Activated CD4-positive, alpha-beta T cell treated with anti-CD3 and anti-CD28 coated beads for 36 hours (primary cell): ENCODE measurements at regions not wholly inside any gene's neighbourhood (a gene's known extent, or its start where the extent isn't known, plus 50 kb on each side); places are given as distances from the start of the nearest gene placed in this dataset.

ENCODE experiments used
- ATAC-seq: fragments of 200-7000 bp; cut with Tn5 transposase; one replicate; pipeline ENCODE4 v1.10.0; 2021; ENCODE audit warnings: mild to moderate bottlenecking, moderate library complexity
- CTCF ChIA-PET: fragments of 350-600 bp; sonication (Branson Sonifier 250); formaldehyde crosslinking; loops from one replicate; lab custom pipeline; 2021; ENCODE audit warnings: antibody characterized with exemption; lab: Charles Lee
- POLR2A ChIA-PET: fragments of 350-600 bp; sonication (Branson Sonifier 250); formaldehyde crosslinking; loops from one replicate; lab custom pipeline; 2021; ENCODE audit warnings: antibody characterized with exemption, inconsistent platforms; lab: Charles Lee
- DNase-seq: peaks from one replicate; pipeline ENCODE4 v3.0.0-alpha.2; 2020
- H3K27ac Mint-ChIP-seq: one replicate; pipeline ENCODE4 v1.8.0; 2021; ENCODE audit warnings: mixed read lengths
- H3K27me3 Mint-ChIP-seq: one replicate; pipeline ENCODE4 v1.8.0; 2021; ENCODE audit warnings: mixed read lengths
- H3K36me3 Mint-ChIP-seq: one replicate; pipeline ENCODE4 v1.8.0; 2021; ENCODE audit warnings: low read depth, mixed read lengths
- H3K4me1 Mint-ChIP-seq: one replicate; pipeline ENCODE4 v1.8.0; 2021; ENCODE audit warnings: mixed read lengths
- H3K4me3 Mint-ChIP-seq: one replicate; pipeline ENCODE4 v1.8.0; 2021; ENCODE audit warnings: mild to moderate bottlenecking, moderate library complexity, mixed read lengths
- H3K9me3 Mint-ChIP-seq: one replicate; pipeline ENCODE4 v1.8.0; 2021; ENCODE audit warnings: low read depth, mixed read lengths
- intact Hi-C, 2 experiments: fragments of 100-400 bp; cut with DNase I in 1 of 2; cut with micrococcal nuclease in 1 of 2; formaldehyde crosslinking; loops; one replicate each; pipeline versions ENCODE4 v1.14.2 to v1.15.1; 2022 to 2024; cut with DNase I, micrococcal nuclease

GRCh38 chr4:24116107-24116506 is 226.3 kb upstream of the PPARGC1A start:
- ATAC-seq, result no peak
- Mint-ChIP-seq H3K9me3 (peaks cover 5% of the 10 kb centered on the region), H3K4me1 (no peaks in the 10 kb centered on the region), H3K36me3 (no peaks in the 10 kb centered on the region), H3K27me3 (no peaks in the 10 kb centered on the region), H3K27ac (no peak overlapping the region), H3K4me3 (no peak overlapping the region)
- no peak for DNase-seq
- POLR2A ChIA-PET, result no interaction called here
- intact Hi-C loops, result no loop called here
- CTCF ChIA-PET, result no interaction called here

- no peaks in the 10 kb centered on the region for H3K4me1 Mint-ChIP-seq
- no peak overlapping the region for H3K27ac Mint-ChIP-seq
- DNase-seq (no peak), ATAC-seq (no peak)
- POLR2A ChIA-PET, result no interaction called here
- H3K36me3 Mint-ChIP-seq, result no peaks in the 10 kb centered on the region
- H3K4me3 Mint-ChIP-seq, result no peak overlapping the region
- CTCF ChIA-PET, result no interaction called here
- no peaks in the 10 kb centered on the region for H3K27me3 Mint-ChIP-seq
- H3K9me3 Mint-ChIP-seq, result peaks cover 5% of the 10 kb centered on the region
- intact Hi-C loops, result no loop called here
These were observed 225.2 kb upstream of the PPARGC1A start for GRCh38 chr4:24114919-24115500.

- ATAC-seq, result no peak
- POLR2A ChIA-PET, result no interaction called here
- CTCF ChIA-PET, result no interaction called here
- Mint-ChIP-seq H3K27me3 (no peaks in the 10 kb centered on the region), H3K4me1 (no peaks in the 10 kb centered on the region), H3K9me3 (peaks cover 5% of the 10 kb centered on the region), H3K27ac (no peak overlapping the region), H3K4me3 (no peak overlapping the region), H3K36me3 (no peaks in the 10 kb centered on the region)
- no peak for DNase-seq
- intact Hi-C loops, result no loop called here
These were observed 224.6 kb upstream of the PPARGC1A start for GRCh38 chr4:24114444-24114843.

GRCh38 chr4:24112466-24112865 is 222.6 kb upstream of the PPARGC1A start:
- ATAC-seq, result no peak
- intact Hi-C loops, result no loop called here
- Mint-ChIP-seq H3K36me3 (no peaks in the 10 kb centered on the region), H3K27ac (no peak overlapping the region), H3K4me3 (no peak overlapping the region), H3K27me3 (no peaks in the 10 kb centered on the region), H3K4me1 (no peaks in the 10 kb centered on the region), H3K9me3 (peaks cover 7% of the 10 kb centered on the region)
- ChIA-PET POLR2A (no interaction called here), CTCF (interaction anchor here (0.6 kb wide), 1 partner anchor 174 kb away, joined by 3 read pairs; no protein-coding TSS in a partner anchor)
- DNase-seq, result no peak

GRCh38 chr4:24108567-24108966 is 218.7 kb upstream of the PPARGC1A start:
- intact Hi-C loops, result no loop called here
- Mint-ChIP-seq H3K27ac (no peak overlapping the region), H3K4me3 (no peak overlapping the region), H3K36me3 (no peaks in the 10 kb centered on the region), H3K9me3 (peaks cover 6% of the 10 kb centered on the region), H3K4me1 (no peaks in the 10 kb centered on the region), H3K27me3 (no peaks in the 10 kb centered on the region)
- CTCF ChIA-PET, result no interaction called here
- DNase-seq (no peak), ATAC-seq (no peak)
- POLR2A ChIA-PET, result no interaction called here

- CTCF ChIA-PET, result no interaction called here
- Mint-ChIP-seq H3K4me1 (no peaks in the 10 kb centered on the region), H3K27ac (no peak overlapping the region), H3K9me3 (peaks cover 4% of the 10 kb centered on the region), H3K36me3 (no peaks in the 10 kb centered on the region), H3K4me3 (no peak overlapping the region), H3K27me3 (no peaks in the 10 kb centered on the region)
- DNase-seq (no peak), ATAC-seq (no peak)
- POLR2A ChIA-PET, result no interaction called here
- intact Hi-C loops, result no loop called here
These were observed 215.6 kb upstream of the PPARGC1A start for GRCh38 chr4:24105327-24106038.

- DNase-seq, result no peak
- no peak for ATAC-seq
- no peaks in the 10 kb centered on the region for H3K27me3 Mint-ChIP-seq
- H3K27ac Mint-ChIP-seq, result no peak overlapping the region
- H3K9me3 Mint-ChIP-seq, result peaks cover 4% of the 10 kb centered on the region
- H3K4me3 Mint-ChIP-seq, result no peak overlapping the region
- no peaks in the 10 kb centered on the region for H3K4me1 Mint-ChIP-seq
- intact Hi-C loops, result no loop called here
- ChIA-PET CTCF (no interaction called here), POLR2A (no interaction called here)
- H3K36me3 Mint-ChIP-seq, result no peaks in the 10 kb centered on the region
These were observed 214.3 kb upstream of the PPARGC1A start for GRCh38 chr4:24104158-24104565.

- peaks cover 3% of the 10 kb centered on the region for H3K9me3 Mint-ChIP-seq
- H3K27me3 Mint-ChIP-seq, result no peaks in the 10 kb centered on the region
- no peak for ATAC-seq
- CTCF ChIA-PET, result no interaction called here
- DNase-seq, result no peak
- no peaks in the 10 kb centered on the region for H3K36me3 Mint-ChIP-seq
- intact Hi-C loops, result no loop called here
- H3K27ac Mint-ChIP-seq, result no peak overlapping the region
- no peak overlapping the region for H3K4me3 Mint-ChIP-seq
- POLR2A ChIA-PET, result no interaction called here
- H3K4me1 Mint-ChIP-seq, result no peaks in the 10 kb centered on the region
These were observed 213.7 kb upstream of the PPARGC1A start for GRCh38 chr4:24103434-24104157.

GRCh38 chr4:24102621-24103020 is 212.8 kb upstream of the PPARGC1A start:
- Mint-ChIP-seq H3K9me3 (peaks cover 2% of the 10 kb centered on the region), H3K4me3 (no peak overlapping the region), H3K36me3 (no peaks in the 10 kb centered on the region), H3K27me3 (no peaks in the 10 kb centered on the region), H3K4me1 (no peaks in the 10 kb centered on the region), H3K27ac (no peak overlapping the region)
- no peak for DNase-seq
- ChIA-PET POLR2A (no interaction called here), CTCF (no interaction called here)
- intact Hi-C loops, result no loop called here
- no peak for ATAC-seq

- POLR2A ChIA-PET, result no interaction called here
- Mint-ChIP-seq H3K27ac (no peak overlapping the region), H3K36me3 (no peaks in the 10 kb centered on the region), H3K9me3 (peaks cover 2% of the 10 kb centered on the region), H3K27me3 (no peaks in the 10 kb centered on the region), H3K4me1 (no peaks in the 10 kb centered on the region), H3K4me3 (no peak overlapping the region)
- intact Hi-C loops, result no loop called here
- CTCF ChIA-PET, result no interaction called here
- no peak for DNase-seq
- no peak for ATAC-seq
These were observed 206.8 kb upstream of the PPARGC1A start for GRCh38 chr4:24096603-24097002.

- no peak for DNase-seq
- Mint-ChIP-seq H3K36me3 (no peaks in the 10 kb centered on the region), H3K4me1 (no peaks in the 10 kb centered on the region), H3K27me3 (no peaks in the 10 kb centered on the region), H3K4me3 (no peak overlapping the region), H3K27ac (no peak overlapping the region), H3K9me3 (no peaks in the 10 kb centered on the region)
- POLR2A ChIA-PET, result no interaction called here
- no peak for ATAC-seq
- CTCF ChIA-PET, result interaction anchor here (0.6 kb wide), 1 partner anchor 62 kb away, joined by 3 read pairs; no protein-coding TSS in a partner anchor
- intact Hi-C loops, result no loop called here
These were observed 204.9 kb upstream of the PPARGC1A start for GRCh38 chr4:24094726-24095125.

- intact Hi-C loops, result no loop called here
- H3K4me3 Mint-ChIP-seq, result no peak overlapping the region
- no peak for DNase-seq
- H3K9me3 Mint-ChIP-seq, result no peaks in the 10 kb centered on the region
- no peak for ATAC-seq
- no peak overlapping the region for H3K27ac Mint-ChIP-seq
- H3K4me1 Mint-ChIP-seq, result no peaks in the 10 kb centered on the region
- ChIA-PET CTCF (no interaction called here), POLR2A (no interaction called here)
- H3K36me3 Mint-ChIP-seq, result no peaks in the 10 kb centered on the region
- H3K27me3 Mint-ChIP-seq, result no peaks in the 10 kb centered on the region
These were observed 203.6 kb upstream of the PPARGC1A start for GRCh38 chr4:24093446-24093845.
